ENCODE measurements at regions not wholly inside any gene's neighbourhood (a gene's known extent, or its start where the extent isn't known, plus 50 kb on each side); places are given as distances from the start of the nearest gene placed in this dataset.

DNA sequence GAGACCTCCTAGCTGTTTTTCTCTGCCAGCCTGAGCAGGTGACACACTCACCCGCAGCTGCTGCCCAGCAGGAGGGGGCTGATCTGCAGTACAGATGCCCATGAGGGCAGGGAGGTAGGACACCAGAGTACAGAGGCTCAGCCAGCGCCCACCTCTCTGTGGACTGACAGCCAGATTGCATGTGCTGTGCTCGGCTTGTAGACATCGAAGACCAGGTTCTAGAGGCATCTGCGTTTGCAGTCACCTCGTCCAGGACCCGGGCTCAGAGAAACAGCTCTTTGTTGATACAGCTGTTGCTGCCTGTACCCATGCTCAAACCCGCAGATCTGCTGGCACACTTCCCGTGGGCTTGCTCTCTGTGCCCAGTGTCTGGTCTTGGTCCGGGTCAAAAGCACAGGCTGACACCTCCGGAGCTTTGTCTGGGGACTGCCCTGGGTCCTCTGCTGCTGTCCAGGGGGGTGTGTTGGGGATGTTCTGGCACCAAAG is 224.7 kb downstream of the GLRX3 start:
- H3K4me3 ChIP-seq (ENCODE audit: low read depth, low read length), result no peak overlapping the region
- ChIA-PET CTCF (no interaction called here), POLR2A (no interaction called here)
- no peak for DNase-seq (ENCODE audit: low read depth, low spot score)
- TF ChIP-seq, protein P1, sequence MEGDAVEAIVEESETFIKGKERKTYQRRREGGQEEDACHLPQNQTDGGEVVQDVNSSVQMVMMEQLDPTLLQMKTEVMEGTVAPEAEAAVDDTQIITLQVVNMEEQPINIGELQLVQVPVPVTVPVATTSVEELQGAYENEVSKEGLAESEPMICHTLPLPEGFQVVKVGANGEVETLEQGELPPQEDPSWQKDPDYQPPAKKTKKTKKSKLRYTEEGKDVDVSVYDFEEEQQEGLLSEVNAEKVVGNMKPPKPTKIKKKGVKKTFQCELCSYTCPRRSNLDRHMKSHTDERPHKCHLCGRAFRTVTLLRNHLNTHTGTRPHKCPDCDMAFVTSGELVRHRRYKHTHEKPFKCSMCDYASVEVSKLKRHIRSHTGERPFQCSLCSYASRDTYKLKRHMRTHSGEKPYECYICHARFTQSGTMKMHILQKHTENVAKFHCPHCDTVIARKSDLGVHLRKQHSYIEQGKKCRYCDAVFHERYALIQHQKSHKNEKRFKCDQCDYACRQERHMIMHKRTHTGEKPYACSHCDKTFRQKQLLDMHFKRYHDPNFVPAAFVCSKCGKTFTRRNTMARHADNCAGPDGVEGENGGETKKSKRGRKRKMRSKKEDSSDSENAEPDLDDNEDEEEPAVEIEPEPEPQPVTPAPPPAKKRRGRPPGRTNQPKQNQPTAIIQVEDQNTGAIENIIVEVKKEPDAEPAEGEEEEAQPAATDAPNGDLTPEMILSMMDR (IDR thresholded peaks at IDR 0.05; ENCODE audit: insufficient read depth, low read length, missing control alignments), result no peak

- no peak overlapping the region for H3K4me3 ChIP-seq (ENCODE audit: low read depth, low read length)
- no peak for DNase-seq (ENCODE audit: low read depth, low spot score)
- ChIA-PET POLR2A (no interaction called here), CTCF (no interaction called here)
- TF ChIP-seq, protein P1 (IDR thresholded peaks at IDR 0.05; ENCODE audit: insufficient read depth, low read length, missing control alignments), result no peak
Observed at GRCh38 chr10:130361351-130362105, 225.3 kb downstream of the GLRX3 start.

DNA sequence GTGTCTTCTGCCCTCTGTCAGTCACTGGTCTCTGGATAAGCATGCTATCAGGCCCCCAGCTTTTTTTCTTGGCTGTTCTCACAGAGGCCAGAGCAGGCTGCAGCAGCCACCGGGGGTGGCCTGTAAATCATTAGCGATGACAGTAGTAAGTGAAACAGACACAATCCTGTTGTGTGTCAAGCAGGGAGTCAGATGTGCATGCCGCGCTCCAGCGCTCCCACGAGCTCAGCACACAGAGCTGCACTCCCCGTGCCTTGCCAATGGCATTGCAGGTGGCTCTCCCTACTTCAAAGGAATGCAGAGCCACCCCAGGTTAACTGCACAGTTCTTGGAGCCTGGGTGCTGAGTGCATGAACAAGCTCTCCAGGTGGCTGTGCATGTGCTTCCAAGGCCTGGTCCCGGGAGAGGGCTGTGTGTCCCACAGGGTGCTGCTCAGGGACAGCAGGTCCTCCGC is 226.1 kb downstream of the GLRX3 start:
- CTCF ChIA-PET, result no interaction called here
- POLR2A ChIA-PET, result no interaction called here
- DNase-seq (ENCODE audit: low read depth, low spot score), result no peak
- H3K4me3 ChIP-seq (ENCODE audit: low read depth, low read length), result no peak overlapping the region
- TF ChIP-seq, protein P1 (IDR thresholded peaks at IDR 0.05; ENCODE audit: insufficient read depth, low read length, missing control alignments), result no peak

- CTCF ChIA-PET, result no interaction called here
- POLR2A ChIA-PET, result no interaction called here
- no peak for DNase-seq (ENCODE audit: low read depth, low spot score)
- no peak overlapping the region for H3K4me3 ChIP-seq (ENCODE audit: low read depth, low read length)
- TF ChIP-seq, protein P1 (IDR thresholded peaks at IDR 0.05; ENCODE audit: insufficient read depth, low read length, missing control alignments), result no peak
Observed at GRCh38 chr10:130363051-130363450, 226.9 kb downstream of the GLRX3 start.

DNA sequence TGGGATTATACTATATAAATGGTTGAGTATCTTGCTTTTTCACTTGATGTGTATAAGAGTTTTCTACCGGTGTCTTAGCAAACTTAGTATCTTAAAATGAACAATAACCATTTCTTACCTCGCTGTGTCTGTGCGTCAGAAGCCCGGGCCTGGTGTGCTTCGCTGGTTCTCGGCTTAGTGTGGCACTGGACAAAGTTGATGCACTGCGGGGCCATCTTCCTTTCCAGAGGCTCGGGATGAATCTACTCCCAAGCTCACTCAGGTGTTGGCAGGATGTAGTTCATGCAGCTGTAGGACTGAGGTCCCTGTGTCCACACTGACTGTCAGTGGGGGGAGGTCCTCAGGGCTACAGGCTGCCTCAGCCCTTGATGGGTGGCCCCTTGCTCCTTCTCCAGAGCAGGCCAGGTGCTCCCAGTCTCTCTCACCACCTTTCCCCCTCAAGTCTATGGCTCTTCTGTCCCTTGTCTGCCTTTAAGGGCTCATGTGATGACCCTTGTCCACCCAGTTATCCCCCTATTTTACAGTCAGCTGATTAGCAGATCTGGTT is 227.8 kb downstream of the GLRX3 start:
- no peak overlapping the region for H3K4me3 ChIP-seq (ENCODE audit: low read depth, low read length)
- ChIA-PET POLR2A (no interaction called here), CTCF (no interaction called here)
- no peak for DNase-seq (ENCODE audit: low read depth, low spot score)
- TF ChIP-seq, protein P1 (IDR thresholded peaks at IDR 0.05; ENCODE audit: insufficient read depth, low read length, missing control alignments), result no peak

- ChIA-PET POLR2A (no interaction called here), CTCF (no interaction called here)
- DNase-seq (ENCODE audit: low read depth, low spot score), result no peak
- TF ChIP-seq, protein P1 (IDR thresholded peaks at IDR 0.05; ENCODE audit: insufficient read depth, low read length, missing control alignments), result no peak
- no peak overlapping the region for H3K4me3 ChIP-seq (ENCODE audit: low read depth, low read length)
Observed at GRCh38 chr10:130364631-130365411, 228.6 kb downstream of the GLRX3 start.
